ENCODE measurements at regions not wholly inside any gene's neighbourhood (a gene's known extent, or its start where the extent isn't known, plus 50 kb on each side); places are given as distances from the start of the nearest gene placed in this dataset.

- Histone ChIP-seq H3K4me2 (ENCODE audit: low read length) (no peak overlapping the region), H3K79me2 (replicated peaks; ENCODE audit: insufficient read depth, low read length) (no peaks in the 10 kb centered on the region), H3K27ac (ENCODE audit: low read length) (no peak overlapping the region), H3F3A (ENCODE audit: insufficient read depth, low read length, poor library complexity, severe bottlenecking) (no peaks in the 10 kb centered on the region), H4K20me1 (ENCODE audit: insufficient read depth) (no peaks in the 10 kb centered on the region), H3K9ac (ENCODE audit: low read length) (no peak overlapping the region), H3K36me3 (ENCODE audit: insufficient read depth, low read length) (no peaks in the 10 kb centered on the region), H3K9me3 (ENCODE audit: low read length) (no peaks in the 10 kb centered on the region), H3K9me2 (ENCODE audit: insufficient read depth, low read length) (no peaks in the 10 kb centered on the region), H2AFZ (ENCODE audit: low read depth, low read length) (no peak overlapping the region), H3K27me3 (ENCODE audit: insufficient read depth, low read depth, low read length) (no peaks in the 10 kb centered on the region), H3K4me3 (ENCODE audit: low read length) (no peak overlapping the region)
- no peak for TF ChIP-seq TAF1 (IDR thresholded peaks at IDR 0.05; ENCODE audit: low read depth)
- no peak for TF ChIP-seq EZH2 (IDR thresholded peaks at IDR 0.05; ENCODE audit: borderline replicate concordance, insufficient read depth, low read length, poor library complexity, severe bottlenecking)
- no peak for TF ChIP-seq SMC3 (conservative IDR thresholded peaks at IDR 0.05; ENCODE audit: poor library complexity)
- TF ChIP-seq REST (IDR thresholded peaks at IDR 0.05; ENCODE audit: borderline replicate concordance) = no peak
- TF ChIP-seq, protein P1, sequence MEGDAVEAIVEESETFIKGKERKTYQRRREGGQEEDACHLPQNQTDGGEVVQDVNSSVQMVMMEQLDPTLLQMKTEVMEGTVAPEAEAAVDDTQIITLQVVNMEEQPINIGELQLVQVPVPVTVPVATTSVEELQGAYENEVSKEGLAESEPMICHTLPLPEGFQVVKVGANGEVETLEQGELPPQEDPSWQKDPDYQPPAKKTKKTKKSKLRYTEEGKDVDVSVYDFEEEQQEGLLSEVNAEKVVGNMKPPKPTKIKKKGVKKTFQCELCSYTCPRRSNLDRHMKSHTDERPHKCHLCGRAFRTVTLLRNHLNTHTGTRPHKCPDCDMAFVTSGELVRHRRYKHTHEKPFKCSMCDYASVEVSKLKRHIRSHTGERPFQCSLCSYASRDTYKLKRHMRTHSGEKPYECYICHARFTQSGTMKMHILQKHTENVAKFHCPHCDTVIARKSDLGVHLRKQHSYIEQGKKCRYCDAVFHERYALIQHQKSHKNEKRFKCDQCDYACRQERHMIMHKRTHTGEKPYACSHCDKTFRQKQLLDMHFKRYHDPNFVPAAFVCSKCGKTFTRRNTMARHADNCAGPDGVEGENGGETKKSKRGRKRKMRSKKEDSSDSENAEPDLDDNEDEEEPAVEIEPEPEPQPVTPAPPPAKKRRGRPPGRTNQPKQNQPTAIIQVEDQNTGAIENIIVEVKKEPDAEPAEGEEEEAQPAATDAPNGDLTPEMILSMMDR (IDR thresholded peaks at IDR 0.05; ENCODE audit: poor library complexity, severe bottlenecking) = no peak
- TF ChIP-seq EP300 (conservative IDR thresholded peaks at IDR 0.05; ENCODE audit: poor library complexity, severe bottlenecking) = no peak
- no peak for TF ChIP-seq POLR2AphosphoS5 (IDR thresholded peaks at IDR 0.05)
- TF ChIP-seq RAD21 (conservative IDR thresholded peaks at IDR 0.05) = no peak
- no peak for TF ChIP-seq MXI1 (conservative IDR thresholded peaks at IDR 0.05; ENCODE audit: poor library complexity, severe bottlenecking)
These were observed 324.6 kb upstream of the DIO3 start for GRCh38 chr14:101236496-101237251.

DNA sequence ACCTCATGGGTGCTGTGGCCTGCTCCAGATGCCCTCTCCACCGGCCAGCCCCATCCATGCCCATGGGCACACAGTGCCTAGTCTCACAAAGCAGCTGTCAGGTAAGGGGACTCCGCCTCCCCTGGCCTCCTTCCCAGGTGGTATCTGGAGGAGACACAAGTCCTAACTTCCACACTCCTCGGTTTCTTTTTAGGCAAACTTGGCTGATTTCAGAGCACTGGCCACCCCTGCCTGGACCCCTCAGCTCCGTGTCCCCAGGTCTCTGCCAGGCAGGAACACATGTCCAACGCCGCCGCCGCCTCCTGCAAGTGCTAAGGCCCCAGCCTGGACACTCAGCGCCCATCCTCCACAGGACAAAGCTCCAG is 324.1 kb upstream of the DIO3 start:
- Histone ChIP-seq H3K9me3 (ENCODE audit: low read length) (no peaks in the 10 kb centered on the region), H4K20me1 (ENCODE audit: insufficient read depth) (no peaks in the 10 kb centered on the region), H3K27ac (ENCODE audit: low read length) (no peak overlapping the region), H3K4me3 (ENCODE audit: low read length) (no peak overlapping the region), H2AFZ (ENCODE audit: low read depth, low read length) (no peak overlapping the region), H3K9me2 (ENCODE audit: insufficient read depth, low read length) (no peaks in the 10 kb centered on the region), H3K27me3 (ENCODE audit: insufficient read depth, low read depth, low read length) (no peaks in the 10 kb centered on the region), H3F3A (ENCODE audit: insufficient read depth, low read length, poor library complexity, severe bottlenecking) (no peaks in the 10 kb centered on the region), H3K79me2 (replicated peaks; ENCODE audit: insufficient read depth, low read length) (no peaks in the 10 kb centered on the region), H3K4me2 (ENCODE audit: low read length) (no peak overlapping the region), H3K9ac (ENCODE audit: low read length) (no peak overlapping the region), H3K36me3 (ENCODE audit: insufficient read depth, low read length) (no peaks in the 10 kb centered on the region)
- TF ChIP-seq RAD21 (conservative IDR thresholded peaks at IDR 0.05) = no peak
- no peak for TF ChIP-seq SMC3 (conservative IDR thresholded peaks at IDR 0.05; ENCODE audit: poor library complexity)
- no peak for TF ChIP-seq EP300 (conservative IDR thresholded peaks at IDR 0.05; ENCODE audit: poor library complexity, severe bottlenecking)
- no peak for TF ChIP-seq MXI1 (conservative IDR thresholded peaks at IDR 0.05; ENCODE audit: poor library complexity, severe bottlenecking)
- TF ChIP-seq EZH2 (IDR thresholded peaks at IDR 0.05; ENCODE audit: borderline replicate concordance, insufficient read depth, low read length, poor library complexity, severe bottlenecking) = no peak

All from neural cell (in vitro differentiated cells).